ENCODE measurements at regions not wholly inside any gene's neighbourhood (a gene's known extent, or its start where the extent isn't known, plus 50 kb on each side); places are given as distances from the start of the nearest gene placed in this dataset.
A peak's percentile ranks its signal among the peaks of the same experiment; 100 is the strongest.

- H3K27ac ChIP-seq (ENCODE audit: low read depth in 2 of 2, low read length in 1 of 2) = no peak overlapping the region
- no peaks in the 10 kb centered on the region for H4K20me1 ChIP-seq (ENCODE audit: insufficient read depth)
- H3F3A ChIP-seq (replicated peaks; ENCODE audit: insufficient read depth) = no peaks in the 10 kb centered on the region
- peak; percentile 12 for DNase-seq
- H3K9me3 ChIP-seq = peaks cover 9% of the 10 kb centered on the region; the same call in 1 of the 2 replicates
- no peaks in the 10 kb centered on the region for H3K79me2 ChIP-seq (ENCODE audit: insufficient read depth)
- no peak overlapping the region for H2AFZ ChIP-seq (ENCODE audit: low read depth)
- WGBS (ENCODE audit: low lambda C conversion rate) = 9% methylated on average over 6 of the region's 6 CpGs
- H3K4me3 ChIP-seq (ENCODE audit: low read depth in 2 of 2, low read length in 1 of 2) = peak overlapping the region in 1 of 2 experiments; percentile 41; a peak in 1 of 4 replicates
- no peaks in the 10 kb centered on the region for H3K27me3 ChIP-seq (ENCODE audit: insufficient read depth)
- no peak overlapping the region for H3K4me2 ChIP-seq
- TF ChIP-seq, protein P1, sequence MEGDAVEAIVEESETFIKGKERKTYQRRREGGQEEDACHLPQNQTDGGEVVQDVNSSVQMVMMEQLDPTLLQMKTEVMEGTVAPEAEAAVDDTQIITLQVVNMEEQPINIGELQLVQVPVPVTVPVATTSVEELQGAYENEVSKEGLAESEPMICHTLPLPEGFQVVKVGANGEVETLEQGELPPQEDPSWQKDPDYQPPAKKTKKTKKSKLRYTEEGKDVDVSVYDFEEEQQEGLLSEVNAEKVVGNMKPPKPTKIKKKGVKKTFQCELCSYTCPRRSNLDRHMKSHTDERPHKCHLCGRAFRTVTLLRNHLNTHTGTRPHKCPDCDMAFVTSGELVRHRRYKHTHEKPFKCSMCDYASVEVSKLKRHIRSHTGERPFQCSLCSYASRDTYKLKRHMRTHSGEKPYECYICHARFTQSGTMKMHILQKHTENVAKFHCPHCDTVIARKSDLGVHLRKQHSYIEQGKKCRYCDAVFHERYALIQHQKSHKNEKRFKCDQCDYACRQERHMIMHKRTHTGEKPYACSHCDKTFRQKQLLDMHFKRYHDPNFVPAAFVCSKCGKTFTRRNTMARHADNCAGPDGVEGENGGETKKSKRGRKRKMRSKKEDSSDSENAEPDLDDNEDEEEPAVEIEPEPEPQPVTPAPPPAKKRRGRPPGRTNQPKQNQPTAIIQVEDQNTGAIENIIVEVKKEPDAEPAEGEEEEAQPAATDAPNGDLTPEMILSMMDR (IDR thresholded peaks at IDR 0.05) = peak; percentile 35
- TF ChIP-seq RAD21 (IDR thresholded peaks at IDR 0.05; ENCODE audit: low read length) (peak; percentile 57), PBX3 (IDR thresholded peaks at IDR 0.05) (no peak), ZBTB33 (IDR thresholded peaks at IDR 0.05; ENCODE audit: borderline replicate concordance, low read depth) (no peak)
- H3K4me1 ChIP-seq (ENCODE audit: control insufficient read depth in 1 of 2, insufficient read depth in 2 of 2, low read depth in 1 of 2, low read length in 1 of 2) = no peaks in the 10 kb centered on the region
- POLR2A ChIA-PET = no interaction called here
- no peaks in the 10 kb centered on the region for H3K36me3 ChIP-seq (replicated peaks in 1 of 2; ENCODE audit: control insufficient read depth in 1 of 2, insufficient read depth in 2 of 2, low read length in 1 of 2)
- H3K9me2 ChIP-seq = no peaks in the 10 kb centered on the region
- CTCF ChIA-PET = interaction anchor here (0.6 to 3.2 kb wide), 20 partner anchors 8 to 517 kb away, joined by 3 to 11 read pairs (median 4); no protein-coding TSS in a partner anchor
- H3K9ac ChIP-seq = no peak overlapping the region
Observed at GRCh38 chr10:81179805-81180452, 642.2 kb downstream of the SH2D4B start.

DNA sequence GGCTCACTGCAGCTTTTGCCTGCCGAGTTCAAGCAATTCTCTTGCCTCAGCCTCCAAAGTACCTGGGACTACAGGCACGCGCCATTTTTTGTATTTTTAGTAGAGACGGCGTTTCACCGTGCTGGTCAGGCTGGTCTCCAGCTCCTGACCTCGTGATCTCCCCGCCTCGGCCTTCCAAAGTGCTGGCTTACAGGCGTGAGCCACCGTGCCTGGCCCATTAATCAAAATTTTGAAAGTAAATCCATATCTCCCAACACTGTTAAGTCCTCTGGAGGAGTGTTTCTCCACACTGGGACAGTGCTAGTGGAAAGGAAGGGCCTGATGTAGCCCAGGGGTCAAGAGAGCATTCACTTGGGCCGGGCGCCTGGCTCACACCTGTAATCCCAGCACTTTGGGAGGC, 644.6 kb downstream of the SH2D4B start:
- no peaks in the 10 kb centered on the region for H3K9me2 ChIP-seq
- H3K27me3 ChIP-seq (ENCODE audit: insufficient read depth) = no peaks in the 10 kb centered on the region
- POLR2A ChIA-PET = no interaction called here
- H3F3A ChIP-seq (replicated peaks; ENCODE audit: insufficient read depth) = no peaks in the 10 kb centered on the region
- no peak overlapping the region for H3K4me3 ChIP-seq (ENCODE audit: low read depth in 2 of 2, low read length in 1 of 2)
- peaks cover 14% of the 10 kb centered on the region; the same call in 1 of the 2 replicates for H3K9me3 ChIP-seq
- no peak overlapping the region for H3K27ac ChIP-seq (ENCODE audit: low read depth in 2 of 2, low read length in 1 of 2)
- no peaks in the 10 kb centered on the region for H3K79me2 ChIP-seq (ENCODE audit: insufficient read depth)
- H2AFZ ChIP-seq (ENCODE audit: low read depth) = no peak overlapping the region
- no peaks in the 10 kb centered on the region for H3K36me3 ChIP-seq (replicated peaks in 1 of 2; ENCODE audit: control insufficient read depth in 1 of 2, insufficient read depth in 2 of 2, low read length in 1 of 2)
- H3K4me2 ChIP-seq = no peak overlapping the region
- no peaks in the 10 kb centered on the region for H3K4me1 ChIP-seq (ENCODE audit: control insufficient read depth in 1 of 2, insufficient read depth in 2 of 2, low read depth in 1 of 2, low read length in 1 of 2)
- CTCF ChIA-PET = no interaction called here
- H4K20me1 ChIP-seq (ENCODE audit: insufficient read depth) = no peaks in the 10 kb centered on the region
- TF ChIP-seq FOXM1 (IDR thresholded peaks at IDR 0.05; ENCODE audit: low read depth) = no peak
- no peak for TF ChIP-seq MEF2A (IDR thresholded peaks at IDR 0.05; ENCODE audit: borderline replicate concordance, low read depth)
- TF ChIP-seq FOSL2 (IDR thresholded peaks at IDR 0.05; ENCODE audit: borderline replicate concordance, low read depth) = no peak
- no peak for TF ChIP-seq GABPA (IDR thresholded peaks at IDR 0.05; ENCODE audit: low read depth)
- no peak for DNase-seq
- H3K9ac ChIP-seq = no peak overlapping the region
- 56% methylated on average over 11 of the region's 13 CpGs for WGBS (ENCODE audit: low lambda C conversion rate)
